ENCODE measurements at regions not wholly inside any gene's neighbourhood (a gene's known extent, or its start where the extent isn't known, plus 50 kb on each side); places are given as distances from the start of the nearest gene placed in this dataset.
"Not testable (repeated sequence)": the region's sequence is repeated elsewhere in the genome, so short reads cannot be mapped to it uniquely, and the experiment has no call there.

GRCh38 chr14:46108228-46108627, 543.4 kb downstream of the RPL10L start:
- no peak for DNase-seq
- H3K79me2 ChIP-seq (ENCODE audit: insufficient read depth), result no peaks in the 10 kb centered on the region
- CTCF ChIA-PET, result no interaction called here
- 0% methylated on average over 2 of the region's 2 CpGs for WGBS (ENCODE audit: low lambda C conversion rate)
- H3K9me2 ChIP-seq, result no peaks in the 10 kb centered on the region
- no peaks in the 10 kb centered on the region for H4K20me1 ChIP-seq (ENCODE audit: insufficient read depth)
- H3K9me3 ChIP-seq, result no peaks in the 10 kb centered on the region
- H3K36me3 ChIP-seq (replicated peaks in 1 of 2; ENCODE audit: control insufficient read depth in 1 of 2, insufficient read depth in 2 of 2, low read length in 1 of 2), result no peaks in the 10 kb centered on the region
- no peak overlapping the region for H3K27ac ChIP-seq (ENCODE audit: low read depth in 2 of 2, low read length in 1 of 2)
- POLR2A ChIA-PET, result no interaction called here
- TF ChIP-seq TAF1 (IDR thresholded peaks at IDR 0.05; ENCODE audit: borderline replicate concordance, low read depth, low read length) (no peak), RAD21 (IDR thresholded peaks at IDR 0.05; ENCODE audit: low read length) (no peak), CTCF (IDR thresholded peaks at IDR 0.05) (no peak)
- no peak overlapping the region for H3K9ac ChIP-seq
- no peak overlapping the region for H3K4me3 ChIP-seq (ENCODE audit: low read depth in 2 of 2, low read length in 1 of 2)
- H3K4me1 ChIP-seq (ENCODE audit: control insufficient read depth in 1 of 2, insufficient read depth in 2 of 2, low read depth in 1 of 2, low read length in 1 of 2), result no peaks in the 10 kb centered on the region
- H3F3A ChIP-seq (replicated peaks; ENCODE audit: insufficient read depth), result no peaks in the 10 kb centered on the region
- H2AFZ ChIP-seq (ENCODE audit: low read depth), result no peak overlapping the region
- no peak overlapping the region for H3K4me2 ChIP-seq
- H3K27me3 ChIP-seq (ENCODE audit: insufficient read depth), result no peaks in the 10 kb centered on the region

- H3K4me1 ChIP-seq (ENCODE audit: control insufficient read depth in 1 of 2, insufficient read depth in 2 of 2, low read depth in 1 of 2, low read length in 1 of 2); H3K4me3 ChIP-seq (ENCODE audit: low read depth in 2 of 2, low read length in 1 of 2); H2AFZ ChIP-seq (ENCODE audit: low read depth); H4K20me1 ChIP-seq (ENCODE audit: insufficient read depth); H3K79me2 ChIP-seq (ENCODE audit: insufficient read depth); CTCF ChIA-PET; DNase-seq; H3K4me2 ChIP-seq; H3K9ac ChIP-seq; H3K27ac ChIP-seq (ENCODE audit: low read depth in 2 of 2, low read length in 1 of 2); H3K36me3 ChIP-seq (replicated peaks in 1 of 2; ENCODE audit: control insufficient read depth in 1 of 2, insufficient read depth in 2 of 2, low read length in 1 of 2); H3K27me3 ChIP-seq (ENCODE audit: insufficient read depth); H3F3A ChIP-seq (replicated peaks; ENCODE audit: insufficient read depth); H3K9me3 ChIP-seq; H3K9me2 ChIP-seq; POLR2A ChIA-PET: not testable (repeated sequence)
- 0% methylated on average over 1 of the region's 8 CpGs for WGBS (ENCODE audit: low lambda C conversion rate)
Measured at GRCh38 chr14:46100901-46101300, 550.7 kb downstream of the RPL10L start.

GRCh38 chr14:46091819-46092218, 559.8 kb downstream of the RPL10L start:
- ChIA-PET POLR2A (no interaction called here), CTCF (no interaction called here)
- no peak overlapping the region for H3K27ac ChIP-seq (ENCODE audit: low read depth in 2 of 2, low read length in 1 of 2)
- no peaks in the 10 kb centered on the region for H3K27me3 ChIP-seq (ENCODE audit: insufficient read depth)
- TF ChIP-seq MEF2A (IDR thresholded peaks at IDR 0.05; ENCODE audit: borderline replicate concordance, low read depth) (no peak), FOXJ3 (CRISPR knock-in tag; IDR thresholded peaks at IDR 0.05) (no peak), MXI1 (IDR thresholded peaks at IDR 0.05; ENCODE audit: low read depth, low read length) (no peak), IRF3 (IDR thresholded peaks at IDR 0.05; ENCODE audit: low read depth, low read length) (no peak), USF1 (IDR thresholded peaks at IDR 0.05; ENCODE audit: borderline replicate concordance, low read depth) (no peak), YY1 (IDR thresholded peaks at IDR 0.05; ENCODE audit: low read depth) (no peak), EP300 (IDR thresholded peaks at IDR 0.05; ENCODE audit: borderline replicate concordance in 1 of 2, low read depth in 1 of 2, low read length in 1 of 2) (no peak), TCF12 (IDR thresholded peaks at IDR 0.05) (no peak), RXRA (IDR thresholded peaks at IDR 0.05; ENCODE audit: borderline replicate concordance, low read depth) (no peak), JUND (IDR thresholded peaks at IDR 0.05) (no peak), TAF1 (IDR thresholded peaks at IDR 0.05; ENCODE audit: borderline replicate concordance, low read depth, low read length) (no peak), CHD2 (IDR thresholded peaks at IDR 0.05; ENCODE audit: low read length, partially characterized antibody) (no peak), GATA2 (CRISPR knock-in tag; IDR thresholded peaks at IDR 0.05) (no peak), EZH2phosphoT487 (IDR thresholded peaks at IDR 0.05; ENCODE audit: borderline replicate concordance, low read depth) (no peak), PBX3 (IDR thresholded peaks at IDR 0.05) (no peak), FOSL2 (IDR thresholded peaks at IDR 0.05; ENCODE audit: borderline replicate concordance, low read depth) (no peak)
- no peak overlapping the region for H3K9ac ChIP-seq
- H3K79me2 ChIP-seq (ENCODE audit: insufficient read depth), result no peaks in the 10 kb centered on the region
- H4K20me1 ChIP-seq (ENCODE audit: insufficient read depth), result no peaks in the 10 kb centered on the region
- no peaks in the 10 kb centered on the region for H3K4me1 ChIP-seq (ENCODE audit: control insufficient read depth in 1 of 2, insufficient read depth in 2 of 2, low read depth in 1 of 2, low read length in 1 of 2)
- H3K9me2 ChIP-seq, result no peaks in the 10 kb centered on the region
- H3K4me3 ChIP-seq (ENCODE audit: low read depth in 2 of 2, low read length in 1 of 2), result no peak overlapping the region
- no peak for DNase-seq
- H3K4me2 ChIP-seq, result no peak overlapping the region
- WGBS (ENCODE audit: low lambda C conversion rate), result 2% methylated on average over 3 of the region's 3 CpGs
- no peaks in the 10 kb centered on the region for H3K36me3 ChIP-seq (replicated peaks in 1 of 2; ENCODE audit: control insufficient read depth in 1 of 2, insufficient read depth in 2 of 2, low read length in 1 of 2)
- H2AFZ ChIP-seq (ENCODE audit: low read depth), result no peak overlapping the region
- H3F3A ChIP-seq (replicated peaks; ENCODE audit: insufficient read depth), result no peaks in the 10 kb centered on the region
- no peaks in the 10 kb centered on the region for H3K9me3 ChIP-seq
